ENCODE measurements at regions not wholly inside any gene's neighbourhood (a gene's known extent, or its start where the extent isn't known, plus 50 kb on each side); places are given as distances from the start of the nearest gene placed in this dataset.

DNA sequence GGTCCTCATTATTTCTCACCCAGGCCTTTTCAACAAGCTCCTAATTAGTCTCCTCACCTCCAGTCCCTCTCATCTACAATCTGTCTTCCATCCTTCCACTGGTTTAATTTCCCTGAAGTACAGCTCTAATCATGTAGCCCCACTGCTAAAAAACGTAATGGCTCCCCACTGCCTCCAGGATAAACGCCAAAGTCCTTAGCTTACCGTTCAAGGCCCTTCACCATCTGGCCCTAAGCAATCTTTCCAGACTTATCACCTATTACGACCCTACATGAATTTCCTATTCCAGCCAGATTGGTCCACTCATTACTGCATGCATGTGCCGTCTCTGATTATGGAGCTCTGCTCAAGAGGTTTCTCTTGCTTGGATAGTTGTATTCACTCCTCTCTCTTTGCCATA is 83.1 kb upstream of the DAB1 start:
- H3K27me3 ChIP-seq (ENCODE audit: control insufficient read depth in 1 of 2, insufficient read depth in 2 of 2, low read length in 2 of 2), result no peaks in the 10 kb centered on the region
- WGBS, 2 donors, result 78 to 79% methylated on average over 5 of the region's 5 CpGs

DNA sequence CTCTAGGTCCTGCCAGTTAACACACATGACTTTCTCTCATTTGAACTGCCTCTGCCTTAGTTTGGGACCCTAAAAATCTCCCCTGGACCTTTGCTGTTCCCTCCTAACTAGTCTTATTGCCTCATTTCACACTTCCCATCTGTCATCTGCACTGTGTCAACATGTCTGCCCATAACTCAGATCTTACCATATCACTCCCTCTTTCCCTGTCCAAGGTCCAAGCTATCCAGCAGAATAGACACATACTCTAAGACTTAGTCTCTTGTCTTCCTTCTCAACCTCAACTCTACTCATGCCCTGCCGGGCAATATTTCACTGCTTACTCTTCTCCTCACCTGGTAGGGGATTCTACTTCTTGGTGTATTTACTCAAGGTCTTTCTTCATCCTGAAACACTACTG is 79.5 kb upstream of the DAB1 start:
- WGBS, 2 donors, result 91 to 97% methylated on average over 1 of the region's 1 CpG
- Histone ChIP-seq H3K27me3 (ENCODE audit: control insufficient read depth in 1 of 2, insufficient read depth in 2 of 2, low read length in 2 of 2) (no peaks in the 10 kb centered on the region), H3K36me3 (ENCODE audit: control insufficient read depth in 2 of 2, insufficient read depth in 2 of 2, low read length in 1 of 2) (no peaks in the 10 kb centered on the region), H3K4me1 (ENCODE audit: control insufficient read depth in 2 of 2, insufficient read depth in 2 of 2, low read length in 1 of 2) (no peaks in the 10 kb centered on the region), H3K9me3 (ENCODE audit: control insufficient read depth in 2 of 2, insufficient read depth in 1 of 2, low read depth in 1 of 2, low read length in 1 of 2) (no peaks in the 10 kb centered on the region), H3K27ac (ENCODE audit: low read depth in 2 of 2, low read length in 1 of 2) (no peak overlapping the region), H3K4me3 (ENCODE audit: low read depth in 1 of 2, low read length in 2 of 2) (no peak overlapping the region)

More for the DNA sequence above, 83.1 kb upstream of the DAB1 start:
- no peaks in the 10 kb centered on the region for H3K9me3 ChIP-seq (ENCODE audit: control insufficient read depth in 2 of 2, insufficient read depth in 1 of 2, low read depth in 1 of 2, low read length in 1 of 2)
- H3K4me1 ChIP-seq (ENCODE audit: control insufficient read depth in 2 of 2, insufficient read depth in 2 of 2, low read length in 1 of 2), result no peaks in the 10 kb centered on the region
- no peaks in the 10 kb centered on the region for H3K36me3 ChIP-seq (ENCODE audit: control insufficient read depth in 2 of 2, insufficient read depth in 2 of 2, low read length in 1 of 2)
- H3K27ac ChIP-seq (ENCODE audit: low read depth in 2 of 2, low read length in 1 of 2), result no peak overlapping the region
- no peak overlapping the region for H3K4me3 ChIP-seq (ENCODE audit: low read depth in 1 of 2, low read length in 2 of 2)

DNA sequence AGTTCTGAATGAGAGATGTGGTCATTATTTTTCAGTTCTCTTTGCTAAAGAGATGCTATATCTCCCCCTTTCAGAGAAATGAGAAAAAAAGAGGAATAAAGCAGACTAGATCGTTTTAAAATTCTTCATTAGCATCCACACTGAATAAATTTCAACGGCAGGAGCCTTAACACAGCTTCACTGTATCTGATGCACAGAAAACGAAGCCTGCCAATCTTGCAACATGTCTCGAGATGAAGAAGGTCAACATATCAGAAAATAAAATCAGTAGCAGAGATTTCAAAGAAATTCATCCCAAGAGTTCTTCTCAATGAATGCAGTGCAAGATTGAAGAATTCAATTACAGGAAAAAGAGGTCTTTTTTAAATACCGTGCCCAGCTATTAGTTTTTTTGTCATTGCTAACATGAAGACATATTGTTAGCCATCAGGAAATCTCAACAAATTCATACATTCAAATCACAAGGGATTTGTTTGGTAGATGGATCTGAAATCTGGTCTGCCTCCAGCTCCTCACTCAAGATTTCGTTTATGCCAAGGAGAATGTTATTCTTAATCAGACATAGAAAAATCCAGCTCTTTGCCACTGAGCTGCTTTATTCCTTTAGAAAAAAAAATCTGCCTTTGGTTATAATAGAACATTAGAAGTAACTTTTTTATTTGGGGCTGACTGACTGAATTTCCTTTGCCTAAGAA is 76.4 kb upstream of the DAB1 start:
- no peaks in the 10 kb centered on the region for H3K9me3 ChIP-seq (ENCODE audit: control insufficient read depth in 2 of 2, insufficient read depth in 1 of 2, low read depth in 1 of 2, low read length in 1 of 2)
- no peaks in the 10 kb centered on the region for H3K27me3 ChIP-seq (ENCODE audit: control insufficient read depth in 1 of 2, insufficient read depth in 2 of 2, low read length in 2 of 2)
- no peak overlapping the region for H3K27ac ChIP-seq (ENCODE audit: low read depth in 2 of 2, low read length in 1 of 2)
- no peak overlapping the region for H3K4me3 ChIP-seq (ENCODE audit: low read depth in 1 of 2, low read length in 2 of 2)
- no peaks in the 10 kb centered on the region for H3K36me3 ChIP-seq (ENCODE audit: control insufficient read depth in 2 of 2, insufficient read depth in 2 of 2, low read length in 1 of 2)
- no peaks in the 10 kb centered on the region for H3K4me1 ChIP-seq (ENCODE audit: control insufficient read depth in 2 of 2, insufficient read depth in 2 of 2, low read length in 1 of 2)
- 63 to 65% methylated on average over 6 of the region's 6 CpGs for WGBS, 2 donors

DNA sequence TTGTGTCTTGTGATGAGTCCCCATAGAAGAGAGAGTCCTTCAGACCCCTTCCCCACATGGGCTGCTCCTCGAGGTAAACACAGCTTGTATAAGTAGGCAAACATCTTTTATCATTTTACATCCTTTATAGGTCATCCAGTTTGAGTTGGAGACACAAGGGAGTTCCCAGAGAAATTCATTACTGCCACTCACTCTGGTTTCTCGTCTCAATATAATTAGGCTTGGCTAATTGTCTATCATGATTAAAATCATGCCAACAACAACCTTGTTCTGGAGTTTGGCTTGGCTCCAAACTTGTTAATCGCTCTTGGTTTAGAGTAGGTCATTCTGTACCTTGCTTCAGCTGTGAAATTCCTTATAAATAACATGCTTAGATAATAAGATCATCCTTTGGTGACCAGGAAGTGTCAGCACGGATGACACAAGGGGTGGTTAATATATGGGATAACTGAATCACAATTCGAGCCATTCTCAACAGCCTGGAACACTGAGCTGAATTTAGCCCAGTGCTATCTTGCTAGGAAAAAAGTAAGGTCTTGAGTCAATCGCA is 70.7 kb upstream of the DAB1 start:
- no peak overlapping the region for H3K27ac ChIP-seq (ENCODE audit: low read depth in 2 of 2, low read length in 1 of 2)
- H3K27me3 ChIP-seq (ENCODE audit: control insufficient read depth in 1 of 2, insufficient read depth in 2 of 2, low read length in 2 of 2), result no peaks in the 10 kb centered on the region
- H3K9me3 ChIP-seq (ENCODE audit: control insufficient read depth in 2 of 2, insufficient read depth in 1 of 2, low read depth in 1 of 2, low read length in 1 of 2), result no peaks in the 10 kb centered on the region
- H3K4me3 ChIP-seq (ENCODE audit: low read depth in 1 of 2, low read length in 2 of 2), result no peak overlapping the region
- H3K4me1 ChIP-seq (ENCODE audit: control insufficient read depth in 2 of 2, insufficient read depth in 2 of 2, low read length in 1 of 2), result no peaks in the 10 kb centered on the region
- H3K36me3 ChIP-seq (ENCODE audit: control insufficient read depth in 2 of 2, insufficient read depth in 2 of 2, low read length in 1 of 2), result no peaks in the 10 kb centered on the region
- 60 to 62% methylated on average over 6 of the region's 6 CpGs for whole genome bisulfite sequencing, 2 donors

DNA sequence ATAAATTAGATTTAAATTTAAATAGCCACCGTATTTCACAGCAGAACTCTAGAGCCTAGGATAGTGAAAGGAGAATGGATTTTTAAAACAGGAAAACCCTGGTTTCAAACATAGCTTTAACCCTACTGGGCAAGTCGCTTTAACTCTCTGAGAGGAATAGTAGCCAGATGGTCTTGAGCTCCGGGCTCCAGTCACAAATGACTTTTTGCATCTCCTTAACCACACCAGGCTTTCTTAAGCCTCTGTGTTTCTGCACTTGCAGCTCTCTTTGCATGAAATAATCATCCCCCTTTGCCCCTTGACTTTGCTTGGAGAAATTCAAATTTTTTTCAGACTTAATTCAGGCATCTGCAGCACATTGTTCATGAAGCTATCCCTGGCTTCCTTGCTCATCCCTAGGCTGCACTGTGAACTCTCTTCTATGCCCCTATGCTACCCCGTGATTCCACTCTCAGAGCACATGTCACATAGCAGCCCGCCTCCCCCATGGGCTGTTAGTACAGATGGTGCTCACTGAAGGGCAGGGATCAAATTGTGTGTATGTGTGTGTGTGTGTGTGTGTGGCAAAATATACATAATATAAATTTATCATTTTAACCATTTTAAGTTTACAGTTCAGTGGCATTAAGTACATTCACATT is 68.8 kb upstream of the DAB1 start:
- Histone ChIP-seq H3K27ac (ENCODE audit: low read depth in 2 of 2, low read length in 1 of 2) (no peak overlapping the region), H3K4me3 (ENCODE audit: low read depth in 1 of 2, low read length in 2 of 2) (no peak overlapping the region), H3K27me3 (ENCODE audit: control insufficient read depth in 1 of 2, insufficient read depth in 2 of 2, low read length in 2 of 2) (no peaks in the 10 kb centered on the region), H3K4me1 (ENCODE audit: control insufficient read depth in 2 of 2, insufficient read depth in 2 of 2, low read length in 1 of 2) (no peaks in the 10 kb centered on the region), H3K9me3 (ENCODE audit: control insufficient read depth in 2 of 2, insufficient read depth in 1 of 2, low read depth in 1 of 2, low read length in 1 of 2) (no peaks in the 10 kb centered on the region), H3K36me3 (ENCODE audit: control insufficient read depth in 2 of 2, insufficient read depth in 2 of 2, low read length in 1 of 2) (no peaks in the 10 kb centered on the region)
- 60 to 61% methylated on average over 5 of the region's 5 CpGs for WGBS, 2 donors

DNA sequence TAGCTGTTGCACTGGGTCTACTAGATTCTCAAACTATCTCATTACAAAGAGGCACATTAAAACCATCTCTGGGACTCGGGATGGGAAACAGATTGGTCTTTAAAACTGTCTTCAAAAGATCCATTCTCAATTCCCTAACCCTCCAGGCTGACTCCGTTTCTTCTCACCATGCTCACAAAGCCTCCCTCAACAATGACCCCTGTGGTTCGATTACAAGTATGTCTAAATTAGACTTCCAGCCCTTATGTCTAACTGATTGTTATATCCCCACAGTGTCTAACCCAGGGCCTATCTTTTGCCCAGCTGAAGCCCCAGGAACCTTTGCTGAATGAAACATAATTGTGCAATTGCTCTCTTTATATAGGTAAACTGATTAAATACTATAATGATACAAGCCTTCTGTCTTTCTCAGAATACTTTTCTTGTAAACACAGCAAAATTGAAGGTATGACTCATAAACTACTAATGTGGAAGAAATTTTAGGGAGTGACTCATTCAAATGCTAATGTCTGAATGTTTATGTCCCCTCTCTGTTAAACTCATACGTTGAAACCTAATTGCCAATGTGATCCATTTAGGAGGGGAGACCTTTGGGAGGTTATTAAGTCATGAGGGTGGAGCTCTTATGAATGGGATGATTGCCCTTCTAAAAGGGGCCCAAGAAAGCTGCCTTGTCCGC is 65.6 kb upstream of the DAB1 start:
- WGBS, 2 donors, result 71% methylated on average over 5 of the region's 5 CpGs

DNA sequence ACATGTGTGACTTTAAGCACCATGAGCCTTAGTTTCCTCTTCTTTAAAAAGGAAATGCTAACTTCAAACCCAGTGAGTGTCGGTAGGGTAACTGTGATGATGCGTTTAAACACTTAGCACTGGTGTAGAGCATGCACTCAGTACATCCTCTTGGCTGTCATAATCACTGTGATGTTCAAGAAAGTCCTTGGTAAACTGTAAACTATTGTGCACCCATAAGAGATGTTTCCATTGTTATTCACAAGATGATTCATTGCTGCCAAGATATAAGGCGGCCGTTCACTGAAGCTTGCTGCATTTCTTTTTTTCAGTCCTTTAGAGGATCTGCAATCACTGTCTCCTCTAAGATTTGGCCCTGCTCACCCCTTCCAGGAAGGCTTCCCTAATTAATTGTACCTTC is 61.8 kb upstream of the DAB1 start:
- Histone ChIP-seq H3K4me1 (ENCODE audit: control insufficient read depth in 2 of 2, insufficient read depth in 2 of 2, low read length in 1 of 2) (no peaks in the 10 kb centered on the region), H3K27me3 (ENCODE audit: control insufficient read depth in 1 of 2, insufficient read depth in 2 of 2, low read length in 2 of 2) (no peaks in the 10 kb centered on the region)
- WGBS, 2 donors, result 54 to 61% methylated on average over 4 of the region's 4 CpGs

More for the DNA sequence above, 65.6 kb upstream of the DAB1 start:
- Histone ChIP-seq H3K27ac (ENCODE audit: low read depth in 2 of 2, low read length in 1 of 2) (no peak overlapping the region), H3K36me3 (ENCODE audit: control insufficient read depth in 2 of 2, insufficient read depth in 2 of 2, low read length in 1 of 2) (no peaks in the 10 kb centered on the region), H3K27me3 (ENCODE audit: control insufficient read depth in 1 of 2, insufficient read depth in 2 of 2, low read length in 2 of 2) (no peaks in the 10 kb centered on the region), H3K4me1 (ENCODE audit: control insufficient read depth in 2 of 2, insufficient read depth in 2 of 2, low read length in 1 of 2) (no peaks in the 10 kb centered on the region), H3K4me3 (ENCODE audit: low read depth in 1 of 2, low read length in 2 of 2) (no peak overlapping the region), H3K9me3 (ENCODE audit: control insufficient read depth in 2 of 2, insufficient read depth in 1 of 2, low read depth in 1 of 2, low read length in 1 of 2) (no peaks in the 10 kb centered on the region)

DNA sequence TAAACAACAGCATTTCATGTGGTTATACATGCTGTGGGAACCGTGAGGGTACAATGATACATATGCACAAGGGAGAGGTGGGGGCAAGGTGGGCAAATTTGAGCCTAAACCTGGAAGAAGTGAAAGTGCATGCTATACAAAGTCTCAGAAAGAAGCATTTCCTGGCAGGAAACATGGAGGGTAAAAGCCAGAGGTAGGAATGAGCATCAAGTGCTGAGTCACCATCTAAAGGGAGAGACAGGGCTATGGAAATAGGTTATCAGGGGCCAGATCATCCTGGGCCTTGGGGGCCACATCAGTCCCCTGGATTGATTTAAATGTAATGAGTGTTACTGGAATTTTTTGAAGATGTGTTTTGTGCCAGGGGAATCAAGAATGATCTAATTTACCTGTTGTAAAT is 60.1 kb upstream of the DAB1 start:
- no peak overlapping the region for H3K4me3 ChIP-seq (ENCODE audit: low read depth in 1 of 2, low read length in 2 of 2)
- no peaks in the 10 kb centered on the region for H3K36me3 ChIP-seq (ENCODE audit: control insufficient read depth in 2 of 2, insufficient read depth in 2 of 2, low read length in 1 of 2)
- no peak overlapping the region for H3K27ac ChIP-seq (ENCODE audit: low read depth in 2 of 2, low read length in 1 of 2)
- H3K9me3 ChIP-seq (ENCODE audit: control insufficient read depth in 2 of 2, insufficient read depth in 1 of 2, low read depth in 1 of 2, low read length in 1 of 2), result no peaks in the 10 kb centered on the region
- 75 to 100% methylated on average over 1 of the region's 1 CpG for WGBS, 2 donors
- no peaks in the 10 kb centered on the region for H3K27me3 ChIP-seq (ENCODE audit: control insufficient read depth in 1 of 2, insufficient read depth in 2 of 2, low read length in 2 of 2)
- no peaks in the 10 kb centered on the region for H3K4me1 ChIP-seq (ENCODE audit: control insufficient read depth in 2 of 2, insufficient read depth in 2 of 2, low read length in 1 of 2)

More for the DNA sequence above, 61.8 kb upstream of the DAB1 start:
- H3K9me3 ChIP-seq (ENCODE audit: control insufficient read depth in 2 of 2, insufficient read depth in 1 of 2, low read depth in 1 of 2, low read length in 1 of 2), result no peaks in the 10 kb centered on the region
- H3K27ac ChIP-seq (ENCODE audit: low read depth in 2 of 2, low read length in 1 of 2), result no peak overlapping the region
- no peak overlapping the region for H3K4me3 ChIP-seq (ENCODE audit: low read depth in 1 of 2, low read length in 2 of 2)
- no peaks in the 10 kb centered on the region for H3K36me3 ChIP-seq (ENCODE audit: control insufficient read depth in 2 of 2, insufficient read depth in 2 of 2, low read length in 1 of 2)

DNA sequence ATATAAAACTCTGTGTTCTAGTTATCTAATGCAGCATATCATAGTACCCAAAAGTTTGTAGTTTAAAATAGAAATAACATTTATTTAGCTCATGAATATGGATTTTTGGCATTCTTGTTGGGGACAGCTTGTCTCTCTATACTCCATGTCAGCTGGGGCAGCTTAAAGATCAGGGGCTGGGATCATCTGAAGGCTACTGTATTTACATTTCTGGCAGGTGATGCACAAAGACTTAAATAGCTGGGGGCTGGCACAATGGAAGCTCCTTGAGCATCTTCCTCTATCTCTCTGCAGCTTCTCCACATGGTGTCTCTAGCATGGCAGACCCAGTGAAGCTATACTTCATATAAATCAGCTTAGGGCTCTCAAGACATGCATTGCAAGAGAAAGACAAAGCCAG is 55.6 kb upstream of the DAB1 start:
- no peak overlapping the region for H3K4me3 ChIP-seq (ENCODE audit: low read depth in 1 of 2, low read length in 2 of 2)
- no peaks in the 10 kb centered on the region for H3K4me1 ChIP-seq (ENCODE audit: control insufficient read depth in 2 of 2, insufficient read depth in 2 of 2, low read length in 1 of 2)
- no peaks in the 10 kb centered on the region for H3K27me3 ChIP-seq (ENCODE audit: control insufficient read depth in 1 of 2, insufficient read depth in 2 of 2, low read length in 2 of 2)
- no peaks in the 10 kb centered on the region for H3K9me3 ChIP-seq (ENCODE audit: control insufficient read depth in 2 of 2, insufficient read depth in 1 of 2, low read depth in 1 of 2, low read length in 1 of 2)
- H3K27ac ChIP-seq (ENCODE audit: low read depth in 2 of 2, low read length in 1 of 2), result no peak overlapping the region
- no peaks in the 10 kb centered on the region for H3K36me3 ChIP-seq (ENCODE audit: control insufficient read depth in 2 of 2, insufficient read depth in 2 of 2, low read length in 1 of 2)

Measured in esophagus (tissue), 2 donors.